Astrocyte of the cerebellum (primary cell): ENCODE measurements at regions not wholly inside any gene's neighbourhood (a gene's known extent, or its start where the extent isn't known, plus 50 kb on each side); places are given as distances from the start of the nearest gene placed in this dataset.
"Not testable (repeated sequence)": the region's sequence is repeated elsewhere in the genome, so short reads cannot be mapped to it uniquely, and the experiment has no call there.

Experiments
- DNase-seq: peaks from one replicate; pipeline ENCODE4 v3.0.0-alpha.2; 2011; ENCODE audit warnings: low read depth
- H3K4me3 ChIP-seq: 2 replicates; pipeline ENCODE4 v1.5.1; 2011; ENCODE audit warnings: mild to moderate bottlenecking, low read depth, low read length, moderate library complexity
- in situ Hi-C: cut with HindIII; loops from 2 replicates; pipeline ENCODE4 v1.10.0; 2017; ENCODE audit warnings: low sequenced_read_pairs
- TF ChIP-seq, protein P1 (sequence below): IDR thresholded peaks from 2 replicates; pipeline ENCODE4 v1.5.1; 2012; ENCODE audit warnings: low read length, low read depth, moderate library complexity, mild to moderate bottlenecking; ENCODE audit errors: missing control alignments

GRCh38 chrX:126489116-126489695 lies 63.4 kb downstream of the DCAF12L1 start:
- TF ChIP-seq, protein P1, sequence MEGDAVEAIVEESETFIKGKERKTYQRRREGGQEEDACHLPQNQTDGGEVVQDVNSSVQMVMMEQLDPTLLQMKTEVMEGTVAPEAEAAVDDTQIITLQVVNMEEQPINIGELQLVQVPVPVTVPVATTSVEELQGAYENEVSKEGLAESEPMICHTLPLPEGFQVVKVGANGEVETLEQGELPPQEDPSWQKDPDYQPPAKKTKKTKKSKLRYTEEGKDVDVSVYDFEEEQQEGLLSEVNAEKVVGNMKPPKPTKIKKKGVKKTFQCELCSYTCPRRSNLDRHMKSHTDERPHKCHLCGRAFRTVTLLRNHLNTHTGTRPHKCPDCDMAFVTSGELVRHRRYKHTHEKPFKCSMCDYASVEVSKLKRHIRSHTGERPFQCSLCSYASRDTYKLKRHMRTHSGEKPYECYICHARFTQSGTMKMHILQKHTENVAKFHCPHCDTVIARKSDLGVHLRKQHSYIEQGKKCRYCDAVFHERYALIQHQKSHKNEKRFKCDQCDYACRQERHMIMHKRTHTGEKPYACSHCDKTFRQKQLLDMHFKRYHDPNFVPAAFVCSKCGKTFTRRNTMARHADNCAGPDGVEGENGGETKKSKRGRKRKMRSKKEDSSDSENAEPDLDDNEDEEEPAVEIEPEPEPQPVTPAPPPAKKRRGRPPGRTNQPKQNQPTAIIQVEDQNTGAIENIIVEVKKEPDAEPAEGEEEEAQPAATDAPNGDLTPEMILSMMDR = no peak
- in situ Hi-C loops = no loop called here

DNA sequence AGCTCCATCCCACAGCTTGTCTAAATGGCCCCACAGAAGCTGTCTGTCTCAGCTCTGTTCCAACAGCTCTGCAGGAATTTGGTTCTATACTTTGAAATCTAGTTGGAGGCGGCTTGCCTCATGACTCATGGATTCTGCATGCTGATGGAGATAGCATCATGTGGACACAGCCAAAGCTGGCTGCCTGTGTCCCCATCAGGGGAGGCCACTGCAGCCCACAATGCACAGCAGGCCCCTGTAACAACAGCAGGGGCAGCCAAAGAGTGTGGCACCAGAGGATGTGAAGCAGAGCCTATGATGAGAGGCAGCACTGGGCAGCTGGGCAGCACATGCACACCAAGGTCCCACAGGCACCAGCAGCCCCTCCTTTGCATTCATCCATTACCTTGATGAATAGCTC lies 67.2 kb downstream of the DCAF12L1 start:
- TF ChIP-seq, protein P1 = no peak
- in situ Hi-C loops = no loop called here
- no peak for DNase-seq
- no peak overlapping the region for H3K4me3 ChIP-seq

More at GRCh38 chrX:126489116-126489695, 63.4 kb downstream of the DCAF12L1 start:
- H3K4me3 ChIP-seq = no peak overlapping the region
- DNase-seq = peak; percentile 26

GRCh38 chrX:126481916-126482315 lies 70.7 kb downstream of the DCAF12L1 start:
- TF ChIP-seq, protein P1 = no peak
- in situ Hi-C loops = no loop called here
- no peak for DNase-seq
- no peak overlapping the region for H3K4me3 ChIP-seq

GRCh38 chrX:126459896-126460826 lies 92.5 kb downstream of the DCAF12L1 start:
- DNase-seq, in situ Hi-C loops, H3K4me3 ChIP-seq: not testable (repeated sequence)

GRCh38 chrX:126456136-126456535 lies 96.5 kb downstream of the DCAF12L1 start:
- in situ Hi-C loops = no loop called here
- TF ChIP-seq, protein P1 = no peak
- H3K4me3 ChIP-seq = no peak overlapping the region
- DNase-seq = no peak

GRCh38 chrX:126448681-126449080 lies 103.9 kb downstream of the DCAF12L1 start:
- no peak for DNase-seq
- no peak overlapping the region for H3K4me3 ChIP-seq
- TF ChIP-seq, protein P1 = no peak
- in situ Hi-C loops = no loop called here
